HG02885 (cell line): ENCODE measurements at regions not wholly inside any gene's neighbourhood (a gene's known extent, or its start where the extent isn't known, plus 50 kb on each side); places are given as distances from the start of the nearest gene placed in this dataset.

Source experiments
- ATAC-seq: cut with Tn5 transposase; IDR thresholded peaks from one replicate; pipeline ENCODE4 v1.9.1; 2021; ENCODE audit warnings: mild to moderate bottlenecking; ENCODE audit not compliant: unreplicated experiment, poor library complexity

DNA sequence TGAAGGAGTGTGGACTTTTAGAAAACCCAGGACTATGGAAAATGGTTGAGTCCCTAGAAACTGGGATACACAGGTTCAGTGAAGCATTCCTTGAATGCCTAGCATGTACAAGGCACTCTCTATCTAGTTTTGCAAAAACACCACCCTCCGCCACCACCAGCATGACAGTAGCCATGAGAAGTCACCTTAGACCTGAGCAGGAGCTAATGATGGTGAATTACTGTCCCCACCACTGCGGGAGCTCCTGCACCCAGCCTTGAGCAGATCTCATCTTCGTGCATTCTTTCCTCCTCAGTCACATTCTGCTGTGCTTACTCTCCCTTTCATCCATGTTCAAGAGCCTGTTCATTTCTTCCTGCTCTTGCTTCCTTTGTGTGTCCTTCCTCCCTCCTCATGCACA lies 86.2 kb upstream of the ZNF516 start:
- no peak for ATAC-seq

- no peak for ATAC-seq
These were observed 85.4 kb upstream of the ZNF516 start for GRCh38 chr18:76580288-76580962.

DNA sequence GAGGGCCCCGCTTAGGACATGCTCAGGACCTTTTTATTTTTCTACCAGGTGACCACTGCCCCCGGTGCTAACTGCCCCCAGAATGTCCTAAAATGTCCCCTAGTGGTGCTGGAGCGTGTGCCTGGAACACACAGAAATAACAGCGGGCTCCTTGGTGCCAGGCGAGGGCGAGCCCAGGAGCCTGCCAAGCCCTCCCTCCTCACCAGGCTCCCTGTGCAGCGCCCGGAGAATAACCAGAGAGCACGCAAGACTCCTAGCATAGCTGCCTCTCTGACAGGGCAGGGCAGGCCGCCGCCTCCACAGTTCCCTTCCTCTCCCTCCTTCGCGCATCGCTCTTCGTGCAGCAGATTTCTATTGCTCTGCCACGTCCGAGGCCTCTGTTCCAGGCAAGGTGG lies 84.3 kb upstream of the ZNF516 start:
- no peak for ATAC-seq

DNA sequence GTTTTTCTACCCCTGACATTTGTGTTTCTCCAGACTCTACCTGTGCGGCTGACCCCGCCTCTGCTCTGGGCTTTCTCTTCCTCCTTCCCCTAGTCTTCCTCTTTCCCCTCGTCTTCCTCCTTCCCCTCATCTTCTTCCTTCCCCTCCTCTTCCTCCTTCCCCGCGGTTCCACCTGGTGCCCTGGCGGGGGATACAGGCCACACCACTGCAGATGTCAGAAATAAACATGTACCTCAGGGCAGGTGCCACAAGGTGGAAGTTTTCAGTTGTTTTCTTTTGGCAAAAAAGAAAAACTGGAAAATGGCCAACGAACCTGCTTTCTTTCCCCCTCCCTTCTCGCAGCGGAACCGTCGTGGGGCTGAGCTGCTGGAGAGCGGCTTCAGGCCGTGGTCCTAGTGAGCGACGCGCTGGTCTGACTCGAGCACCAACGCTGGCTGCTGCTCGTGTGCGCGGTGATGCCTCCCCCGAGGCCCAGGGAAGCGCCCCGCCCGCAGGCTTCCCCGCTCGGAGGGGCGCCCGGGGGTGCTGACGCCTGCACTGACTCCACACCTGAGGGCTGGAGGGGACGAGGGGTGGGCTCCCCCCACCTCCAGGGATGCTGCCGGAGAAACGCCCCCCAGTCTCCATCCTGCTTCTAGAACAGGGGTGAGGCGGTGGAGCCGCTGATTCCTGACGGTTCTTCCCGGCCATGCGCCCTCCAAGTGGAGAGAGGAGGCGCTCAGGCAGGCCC lies 83.7 kb upstream of the ZNF516 start:
- no peak for ATAC-seq

DNA sequence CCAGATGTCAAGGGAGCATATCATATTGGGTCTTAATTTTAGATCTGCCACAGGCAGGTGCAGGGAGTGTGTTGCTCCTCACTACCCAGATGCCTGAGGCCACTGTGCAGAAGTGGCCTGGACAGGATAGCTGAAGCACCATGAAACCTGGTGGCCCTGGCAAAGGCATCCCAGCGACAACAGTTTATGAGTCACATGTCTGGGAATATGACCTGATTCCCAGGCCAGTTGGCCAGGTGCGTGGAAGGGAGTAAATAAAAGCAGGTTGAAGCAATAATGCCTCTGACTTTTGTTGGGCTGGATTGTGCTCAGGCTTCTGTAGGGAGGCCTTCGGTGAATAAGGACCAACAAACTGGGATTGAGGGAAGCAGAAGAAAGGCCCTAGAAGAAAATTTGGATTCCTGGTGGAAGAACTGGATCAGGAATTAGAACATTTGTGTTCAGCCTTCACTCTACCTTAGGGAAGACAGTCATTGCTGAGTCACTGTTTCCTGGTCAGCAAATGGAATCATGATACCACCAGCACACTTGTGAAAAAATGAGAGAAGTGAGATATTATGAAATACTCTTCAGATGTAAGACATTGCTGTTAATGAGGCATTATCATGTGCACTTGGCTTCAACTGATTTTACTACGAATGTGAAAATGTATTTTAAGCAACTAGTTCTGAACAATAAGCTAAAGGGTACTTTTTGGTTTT lies 78.4 kb upstream of the ZNF516 start:
- ATAC-seq = no peak

DNA sequence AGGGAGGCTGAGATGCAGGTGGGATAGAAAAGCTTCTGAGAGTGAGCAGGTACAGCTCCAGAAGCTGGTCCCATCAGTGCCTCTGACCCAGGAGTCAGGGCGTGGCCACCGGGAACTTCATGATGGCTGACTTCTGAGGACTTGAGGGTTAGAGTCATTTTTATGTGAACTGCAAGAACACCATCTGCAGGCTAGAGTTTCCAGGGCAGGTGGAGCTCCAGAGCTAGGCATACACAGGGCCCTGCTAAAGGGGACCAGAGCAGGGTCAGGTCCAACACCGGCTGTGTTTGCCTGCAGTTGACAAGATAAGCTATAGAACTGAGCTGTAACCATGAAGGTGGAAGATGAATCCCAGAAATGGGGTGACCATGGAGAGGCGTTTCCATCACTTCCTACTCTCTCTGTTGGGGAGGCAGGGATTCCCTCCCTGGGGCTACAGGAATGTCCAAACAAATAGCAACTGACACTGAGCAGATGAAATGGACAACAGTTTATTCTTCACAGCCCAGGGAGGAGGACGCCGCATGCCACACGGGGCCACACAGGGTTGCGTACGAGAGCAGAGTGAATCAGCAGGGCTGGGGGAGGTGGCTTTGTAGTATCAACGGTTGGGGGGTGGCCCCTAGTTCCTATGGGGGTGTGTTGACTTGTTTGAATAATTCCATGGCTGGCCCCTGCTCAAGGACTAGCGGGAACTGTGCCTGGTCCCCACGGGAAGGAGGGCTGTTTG lies 77.6 kb upstream of the ZNF516 start:
- no peak for ATAC-seq

DNA sequence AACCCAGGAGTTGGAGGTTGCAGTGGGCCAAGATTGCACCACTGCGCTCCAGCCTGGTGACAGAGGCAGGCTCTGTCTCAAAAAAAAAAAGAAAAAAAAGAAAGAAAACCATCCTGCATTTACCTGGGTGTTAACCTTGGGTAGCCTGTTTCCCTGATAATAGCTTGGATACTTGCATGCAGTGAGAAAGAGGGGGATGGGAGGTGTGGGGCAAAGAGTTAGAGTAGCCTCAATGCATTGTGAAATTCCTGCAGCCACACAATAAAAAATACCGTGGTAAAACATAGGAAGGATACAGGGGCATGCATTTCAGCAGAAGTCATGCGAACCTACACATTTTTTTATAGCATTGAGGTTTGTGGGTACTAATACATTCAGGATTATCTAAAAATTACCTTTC lies 76.6 kb upstream of the ZNF516 start:
- ATAC-seq = no peak

DNA sequence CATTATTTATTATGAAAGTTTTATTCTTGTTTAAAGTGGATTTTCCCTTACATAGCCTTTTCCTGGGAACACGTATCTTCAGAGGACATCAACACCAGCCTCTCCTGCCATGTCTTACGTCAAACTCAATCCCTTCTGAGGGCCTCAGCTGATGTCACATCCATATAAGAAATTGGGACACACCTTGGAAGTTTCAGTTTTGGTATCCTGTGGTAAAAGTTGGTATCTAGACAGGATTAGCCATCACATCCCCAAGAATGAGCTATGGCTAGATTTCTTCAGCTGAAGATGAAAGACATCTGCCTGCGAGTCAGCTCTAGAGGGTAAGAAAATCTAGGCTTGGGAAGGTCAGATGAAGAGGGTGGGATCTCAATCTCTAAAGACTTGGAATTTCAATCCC lies 75.8 kb upstream of the ZNF516 start:
- ATAC-seq = no peak

DNA sequence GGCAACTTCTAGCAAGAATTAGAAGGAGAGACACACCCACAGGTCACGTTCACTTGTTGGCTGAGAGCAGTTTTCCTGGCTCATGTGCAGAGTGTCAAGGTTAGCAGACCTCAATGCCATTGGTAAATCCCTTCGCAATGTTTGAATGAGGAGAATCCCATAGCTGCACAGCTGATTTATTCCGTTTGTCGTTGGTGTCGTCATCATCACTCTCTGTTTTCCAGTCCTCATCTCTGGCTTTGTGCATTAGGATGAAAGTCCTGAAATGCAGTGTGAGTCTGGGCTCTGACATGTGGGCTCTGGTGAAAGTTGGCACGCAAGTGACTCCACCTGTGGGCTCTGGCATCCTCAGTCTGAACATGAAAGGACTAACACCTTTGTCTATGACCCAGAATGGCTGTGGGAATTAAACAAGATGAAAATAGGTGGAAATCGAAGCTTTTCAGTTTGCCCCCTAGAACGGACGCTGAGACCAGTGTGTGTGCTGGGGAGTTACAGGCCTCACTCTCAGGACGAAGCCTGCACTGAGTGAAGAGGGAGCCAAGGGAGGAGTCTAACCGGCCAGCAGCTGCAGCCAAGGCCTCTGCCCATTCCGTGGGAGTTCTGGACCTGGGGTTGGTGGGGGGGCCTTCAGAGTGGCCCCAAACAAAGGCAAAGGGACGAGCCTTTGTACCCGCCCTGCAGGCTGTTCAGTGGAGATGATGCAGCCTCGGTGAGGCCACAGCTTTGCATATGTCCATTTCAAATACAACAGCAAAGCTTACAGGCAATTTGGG lies 74.8 kb upstream of the ZNF516 start:
- ATAC-seq = no peak

DNA sequence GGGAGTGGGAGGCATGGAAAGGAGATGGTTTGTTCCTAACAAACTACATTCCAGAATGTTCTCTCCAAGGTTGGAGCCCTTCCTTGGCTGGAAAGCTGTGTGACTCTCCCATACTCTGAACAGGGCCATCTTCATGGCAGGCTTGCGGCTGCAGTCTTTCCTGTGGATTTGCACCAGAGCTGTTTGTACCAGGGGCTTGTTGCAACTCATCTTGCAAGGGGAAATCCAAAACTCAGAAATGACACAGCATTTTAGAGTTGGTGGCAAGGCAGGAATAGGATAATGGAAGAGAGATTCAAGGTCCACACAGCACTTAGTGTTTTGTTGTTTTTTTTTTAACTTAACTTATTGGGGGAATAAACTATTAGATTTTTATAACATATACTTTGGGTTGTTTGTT lies 73.7 kb upstream of the ZNF516 start:
- ATAC-seq = no peak

GRCh38 chr18:76567835-76568445 lies 72.9 kb upstream of the ZNF516 start:
- no peak for ATAC-seq

- no peak for ATAC-seq
These were observed 71.9 kb upstream of the ZNF516 start for GRCh38 chr18:76566987-76567386.

DNA sequence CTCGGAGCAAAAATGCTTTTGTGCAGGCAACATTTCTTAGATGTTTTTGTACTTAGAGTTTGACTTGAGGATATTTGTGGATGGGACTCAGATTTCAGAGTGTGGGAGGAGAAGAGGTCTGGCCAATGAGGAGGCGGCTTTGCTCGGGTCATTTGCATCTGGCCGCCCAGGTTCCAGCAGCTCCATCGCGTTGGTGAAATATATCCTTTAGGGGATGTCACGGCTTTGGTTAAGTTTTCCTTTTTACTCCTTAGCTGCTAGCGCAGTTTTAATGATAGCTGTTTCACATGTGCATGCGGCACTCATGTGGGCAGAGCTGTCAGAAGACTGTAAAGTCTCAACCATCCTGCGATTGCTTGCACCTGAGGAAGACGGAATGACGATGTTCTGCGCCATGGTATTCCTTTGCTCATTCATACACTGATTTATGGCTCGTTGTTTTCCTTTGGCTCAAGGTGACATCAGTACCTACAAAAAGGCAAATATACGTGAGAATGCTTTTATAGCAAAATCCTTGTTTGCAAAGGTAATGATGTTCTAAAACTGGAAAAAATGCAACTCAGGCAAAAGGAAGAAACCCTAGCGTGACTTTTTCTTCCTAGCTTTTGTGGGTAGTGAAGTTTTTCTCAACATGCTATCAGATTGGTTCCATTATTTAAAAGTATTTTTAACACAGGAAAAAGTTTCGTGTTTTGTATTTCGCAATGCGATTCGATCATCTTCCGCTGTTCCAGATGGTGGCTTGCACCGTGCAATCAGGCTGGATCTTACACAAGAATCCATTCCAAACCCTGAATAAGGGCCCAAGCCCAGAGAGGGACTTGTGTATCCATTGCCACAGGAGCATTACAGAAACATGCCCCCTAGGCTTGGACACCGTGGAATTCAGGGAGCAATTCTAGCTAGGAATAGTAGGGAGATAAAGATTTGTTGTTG lies 70.5 kb upstream of the ZNF516 start:
- no peak for ATAC-seq

GRCh38 chr18:76564655-76565237 lies 69.7 kb upstream of the ZNF516 start:
- ATAC-seq = no peak

- no peak for ATAC-seq
These were observed 69.1 kb upstream of the ZNF516 start for GRCh38 chr18:76564117-76564516.

GRCh38 chr18:76562286-76563122 lies 67.5 kb upstream of the ZNF516 start:
- ATAC-seq = no peak

DNA sequence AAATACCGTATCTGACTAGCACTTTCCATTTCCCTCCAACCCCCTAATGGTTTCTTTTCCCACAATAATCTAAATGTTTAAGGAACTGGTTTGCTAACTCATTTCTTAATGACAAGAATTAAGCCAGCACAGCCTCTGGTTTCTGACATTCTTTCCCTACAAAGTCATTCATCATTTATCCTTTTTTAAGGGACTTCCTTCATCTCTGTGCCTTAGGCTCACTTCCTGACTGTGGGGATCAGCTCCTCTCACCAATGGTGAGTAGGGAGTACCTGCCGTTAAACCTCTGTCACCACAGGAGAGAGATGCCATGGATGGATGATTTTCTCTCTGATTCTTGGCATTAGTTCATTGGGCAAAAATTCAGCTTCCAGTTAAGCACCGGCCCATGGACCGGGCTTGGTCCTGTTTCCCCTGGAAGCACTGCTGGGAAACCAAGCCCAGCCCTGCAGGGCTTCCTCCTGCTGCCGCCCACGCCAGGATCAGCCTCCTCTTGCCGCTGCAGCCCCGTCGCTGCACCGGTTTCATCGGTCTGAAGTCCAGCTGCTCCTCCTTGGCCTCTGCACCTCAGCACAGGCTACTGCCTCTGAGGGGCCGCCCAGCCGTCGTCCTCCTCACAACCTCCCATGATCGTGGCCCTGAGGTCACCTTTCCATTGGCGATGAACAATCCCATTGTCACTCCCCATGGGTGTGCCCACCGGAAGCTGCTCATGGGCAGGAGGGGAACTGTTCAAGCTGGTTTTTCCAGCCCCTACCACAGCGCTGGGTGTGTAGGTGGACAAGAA lies 64.0 kb upstream of the ZNF516 start:
- ATAC-seq = no peak
